Panc1 (cell line): ENCODE measurements at regions not wholly inside any gene's neighbourhood (a gene's known extent, or its start where the extent isn't known, plus 50 kb on each side); places are given as distances from the start of the nearest gene placed in this dataset.

ENCODE experiments used
- CTCF ChIP-seq: fragments of 450-650 bp; IDR thresholded peaks from 2 replicates; pipeline ENCODE4 v1.5.1; 2017; ENCODE audit warnings: mild to moderate bottlenecking
- POLR2AphosphoS5 ChIP-seq: IDR thresholded peaks from 2 replicates; pipeline ENCODE4 v1.6.1; 2012; ENCODE audit warnings: mild to moderate bottlenecking, low read depth, low read length, moderate library complexity
- REST ChIP-seq, 2 experiments: IDR thresholded peaks; 2 replicates each; pipeline ENCODE4 v1.6.1; 2011 to 2012; ENCODE audit warnings: low read depth in 2 of 2, control low read depth in 1 of 2, low read length in 1 of 2, mild to moderate bottlenecking in 1 of 2, moderate library complexity in 1 of 2; ENCODE audit not compliant: insufficient read depth in 1 of 2
- TCF7L2 ChIP-seq: IDR thresholded peaks from 2 replicates; pipeline ENCODE4 v1.6.1; 2011; ENCODE audit warnings: mild to moderate bottlenecking, low read depth, low read length, inconsistent platforms

- TF ChIP-seq REST (IDR thresholded peaks at IDR 0.05; ENCODE audit: insufficient read depth in 1 of 2, low read depth in 2 of 2, low read length in 1 of 2), result no peak
- TF ChIP-seq CTCF, result no peak
- no peak for TF ChIP-seq POLR2AphosphoS5
- TF ChIP-seq TCF7L2, result no peak
Observed at GRCh38 chr1:30516485-30516858, 206.9 kb downstream of the MATN1 start.
